ENCODE measurements at regions not wholly inside any gene's neighbourhood (a gene's known extent, or its start where the extent isn't known, plus 50 kb on each side); places are given as distances from the start of the nearest gene placed in this dataset.

GRCh38 chr7:42431873-42432272, 194.9 kb upstream of the GLI3 start:
- no peak for TF ChIP-seq CTCF (IDR thresholded peaks at IDR 0.05; ENCODE audit: borderline replicate concordance, extremely low read depth, low read length, poor library complexity, severe bottlenecking)
- TF ChIP-seq EZH2 (IDR thresholded peaks at IDR 0.05; ENCODE audit: borderline replicate concordance, low read depth, low read length, severe bottlenecking), result no peak

Measured in DND-41 (cell line).